Esophagus muscularis mucosa (tissue), 4 donors: ENCODE measurements at regions not wholly inside any gene's neighbourhood (a gene's known extent, or its start where the extent isn't known, plus 50 kb on each side); places are given as distances from the start of the nearest gene placed in this dataset.
"Not testable (repeated sequence)": the region's sequence is repeated elsewhere in the genome, so short reads cannot be mapped to it uniquely, and the experiment has no call there.

Experiments used
- DNase-seq: peaks from one replicate; pipeline ENCODE4 v3.0.0-alpha.2; 2017; ENCODE audit errors: extremely low spot score
- H3K27ac ChIP-seq, 4 donors: fragments of 200-600 bp; sonication (generic); replicated peaks in 1 of 4; 1 replicate in 3 of 4; 2 replicates in 1 of 4; pipeline ENCODE4 v1.5.1; 2016 to 2019; ENCODE audit warnings: mild to moderate bottlenecking in 1 of 4
- H3K27me3 ChIP-seq, 4 donors: fragments of 200-600 bp; sonication (generic); one replicate each; pipeline versions ENCODE4 v1.5.1 to v1.6.0; 2016 to 2019
- H3K36me3 ChIP-seq, 4 donors: fragments of 200-600 bp; sonication (generic); one replicate each; pipeline ENCODE4 v1.5.1; 2016 to 2019
- H3K4me1 ChIP-seq, 4 donors: fragments of 200-600 bp; sonication (generic); one replicate each; pipeline ENCODE4 v1.5.1; 2016 to 2019
- H3K4me3 ChIP-seq, 4 donors: fragments of 200-600 bp; sonication (generic); 1 replicate in 2 of 4; 2 replicates in 2 of 4; pipeline ENCODE4 v1.5.1; 2016 to 2019; ENCODE audit warnings: mild to moderate bottlenecking in 4 of 4, moderate library complexity in 1 of 4
- H3K9me3 ChIP-seq, 4 donors: fragments of 200-600 bp; sonication (generic); 1 replicate in 3 of 4; 2 replicates in 1 of 4; pipeline ENCODE4 v1.5.1; 2016 to 2019
- CTCF ChIP-seq, 3 experiments: fragments of 200-600 bp in 2 of 3; fragments of 450-650 bp in 1 of 3; sonication (generic) in 2 of 3; IDR thresholded peaks; one replicate each; pipeline ENCODE4 v1.5.1; 2017 to 2019; ENCODE audit warnings: antibody characterized with exemption in 3 of 3, mild to moderate bottlenecking in 2 of 3, moderate library complexity in 1 of 3
- EP300 ChIP-seq: sonication (generic); formaldehyde crosslinking; IDR thresholded peaks from one replicate; pipeline ENCODE4 v1.6.1; 2017; ENCODE audit warnings: antibody characterized with exemption
- POLR2A ChIP-seq: fragments of 450-650 bp; IDR thresholded peaks from one replicate; pipeline ENCODE4 v1.6.1; 2017; ENCODE audit warnings: antibody characterized with exemption, moderate library complexity, mild to moderate bottlenecking, low read depth
- POLR2AphosphoS5 ChIP-seq, 2 donors: sonication (generic); formaldehyde crosslinking; IDR thresholded peaks; one replicate each; pipeline ENCODE4 v1.6.1; 2017; ENCODE audit warnings: antibody characterized with exemption in 2 of 2
- WGBS: methylation state at CpG from one replicate; pipeline ENCODE4 v1.1.5; 2018; 5-methylcytosine and 5-hydroxymethylcytosine counted together
- intact Hi-C: fragments of 100-400 bp; cut with DNase I; formaldehyde crosslinking; loops from one replicate; pipeline ENCODE4 v1.15.1; 2023

- Histone ChIP-seq H3K4me3 (no peak overlapping the region), H3K36me3 (no peaks in the 10 kb centered on the region), H3K9me3 (no peaks in the 10 kb centered on the region), H3K27ac (no peak overlapping the region), H3K27me3 (no peaks in the 10 kb centered on the region), H3K4me1 (peaks cover 0 to 10% (median 4%) of the 10 kb centered on the region in 4 donors)
- TF ChIP-seq POLR2A, result no peak
- TF ChIP-seq EP300, result no peak
- TF ChIP-seq CTCF (IDR thresholded peaks at IDR 0.05), result no peak
- no peak for DNase-seq
- intact Hi-C loops, result no loop called here
These were observed 57.4 kb upstream of the AGR3 start for GRCh38 chr7:16939161-16939560.

DNA sequence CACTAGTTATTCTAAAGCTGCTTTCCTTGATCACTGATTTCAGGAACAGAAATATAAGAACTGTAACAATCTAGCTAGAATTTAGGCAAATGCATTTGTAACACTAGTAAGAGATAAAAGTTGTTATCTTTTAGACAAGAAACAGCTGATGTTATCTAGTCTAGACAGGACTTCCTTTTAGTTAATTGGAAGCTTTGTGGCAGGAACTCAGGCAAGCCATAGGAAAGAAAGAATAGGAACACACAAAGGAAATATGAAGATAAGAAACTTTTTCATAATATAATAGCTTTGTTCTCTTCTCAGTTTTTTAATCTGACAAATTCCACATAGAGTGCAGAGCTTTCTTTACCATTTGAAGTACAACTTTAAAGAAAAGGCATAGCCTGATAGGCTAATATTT, 59.0 kb upstream of the AGR3 start:
- Histone ChIP-seq H3K9me3 (no peaks in the 10 kb centered on the region), H3K27ac (no peak overlapping the region), H3K36me3 (no peaks in the 10 kb centered on the region), H3K4me1 (peaks cover 0 to 10% (median 4%) of the 10 kb centered on the region in 4 donors), H3K27me3 (no peaks in the 10 kb centered on the region), H3K4me3 (no peak overlapping the region)
- TF ChIP-seq CTCF (IDR thresholded peaks at IDR 0.05) (no peak), POLR2AphosphoS5 (IDR thresholded peaks at IDR 0.05) (no peak), EP300 (no peak), POLR2A (no peak)
- intact Hi-C loops, result no loop called here
- DNase-seq, result no peak

GRCh38 chr7:16942929-16943509, 61.2 kb upstream of the AGR3 start:
- intact Hi-C loops, result no loop called here
- H3K36me3 ChIP-seq, result no peaks in the 10 kb centered on the region
- TF ChIP-seq CTCF (IDR thresholded peaks at IDR 0.05) (no peak), POLR2AphosphoS5 (IDR thresholded peaks at IDR 0.05) (no peak), EP300 (no peak), POLR2A (no peak)
- H3K27me3 ChIP-seq, result no peaks in the 10 kb centered on the region
- H3K27ac ChIP-seq, result no peak overlapping the region
- H3K4me1 ChIP-seq, result no peaks in the 10 kb centered on the region
- H3K9me3 ChIP-seq, result peaks cover 0 to 5% (median 4%) of the 10 kb centered on the region in 4 donors
- no peak for DNase-seq
- no peak overlapping the region for H3K4me3 ChIP-seq
- 89% methylated on average over 18 of the region's 21 CpGs for WGBS

GRCh38 chr7:16944936-16945335, 63.2 kb upstream of the AGR3 start:
- intact Hi-C loops, result no loop called here
- no peak overlapping the region for H3K4me3 ChIP-seq
- no peaks in the 10 kb centered on the region for H3K36me3 ChIP-seq
- no peaks in the 10 kb centered on the region for H3K4me1 ChIP-seq
- DNase-seq, result no peak
- peaks cover 0 to 13% (median 10%) of the 10 kb centered on the region in 4 donors for H3K9me3 ChIP-seq
- TF ChIP-seq EP300, result no peak
- TF ChIP-seq POLR2A, result no peak
- TF ChIP-seq POLR2AphosphoS5 (IDR thresholded peaks at IDR 0.05), result no peak
- TF ChIP-seq CTCF (IDR thresholded peaks at IDR 0.05), result no peak
- WGBS, result 77% methylated on average over 1 of the region's 1 CpG
- H3K27me3 ChIP-seq, result no peaks in the 10 kb centered on the region
- H3K27ac ChIP-seq, result no peak overlapping the region

DNA sequence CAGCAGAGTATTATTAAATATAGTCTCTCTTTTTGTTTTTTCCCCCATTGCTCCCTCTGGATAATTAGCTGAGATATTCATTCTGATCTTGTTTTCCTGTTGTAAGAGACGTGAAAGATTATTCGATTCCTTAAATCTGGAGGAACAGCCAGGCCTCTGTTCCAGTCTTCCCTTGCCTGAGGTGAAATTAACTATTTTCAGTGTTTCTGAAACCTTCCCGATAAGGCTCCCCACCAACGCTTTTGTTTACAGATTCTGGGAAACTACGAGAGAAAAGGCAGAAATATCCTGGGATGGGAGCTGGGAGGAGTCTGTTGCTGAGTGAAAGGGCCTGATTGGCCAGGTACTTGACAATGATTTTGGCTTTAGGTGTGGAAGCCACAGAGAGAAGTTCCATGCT, 63.6 kb upstream of the AGR3 start:
- Histone ChIP-seq H3K36me3 (no peaks in the 10 kb centered on the region), H3K9me3 (peaks cover 0 to 13% (median 10%) of the 10 kb centered on the region in 4 donors), H3K4me1 (no peaks in the 10 kb centered on the region), H3K4me3 (no peak overlapping the region), H3K27ac (no peak overlapping the region), H3K27me3 (no peaks in the 10 kb centered on the region)
- no peak for DNase-seq
- TF ChIP-seq CTCF (IDR thresholded peaks at IDR 0.05), result no peak
- no peak for TF ChIP-seq POLR2AphosphoS5 (IDR thresholded peaks at IDR 0.05)
- no peak for TF ChIP-seq EP300
- no peak for TF ChIP-seq POLR2A
- 90% methylated on average over 5 of the region's 5 CpGs for WGBS
- intact Hi-C loops, result no loop called here

DNA sequence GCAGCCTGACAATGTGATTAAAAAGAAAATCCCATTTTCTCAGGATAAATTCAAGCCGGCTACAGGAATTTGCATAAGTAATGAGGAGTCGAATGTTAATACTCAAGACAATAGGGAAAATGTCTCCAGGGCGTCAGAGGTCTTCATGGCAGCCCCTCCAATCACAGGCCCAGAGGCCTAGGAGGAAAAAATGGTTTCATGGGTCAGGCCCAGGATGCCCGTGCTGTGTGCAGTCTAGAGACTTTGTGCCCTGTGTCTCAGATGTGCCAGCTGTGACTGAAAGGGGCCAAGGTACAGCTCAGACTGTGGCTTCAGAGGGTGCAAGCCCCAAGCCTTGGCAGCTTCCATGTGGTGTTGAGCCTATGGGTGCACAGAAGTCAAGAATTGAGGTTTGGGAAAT, 66.3 kb upstream of the AGR3 start:
- H3K27me3 ChIP-seq, H3K27ac ChIP-seq, H3K36me3 ChIP-seq, H3K4me1 ChIP-seq, H3K4me3 ChIP-seq, intact Hi-C loops, DNase-seq: not testable (repeated sequence)
- 89% methylated on average over 4 of the region's 4 CpGs for WGBS
- peaks cover 0 to 13% (median 10%) of the 10 kb centered on the region in 4 donors for H3K9me3 ChIP-seq
